ENCODE measurements at regions not wholly inside any gene's neighbourhood (a gene's known extent, or its start where the extent isn't known, plus 50 kb on each side); places are given as distances from the start of the nearest gene placed in this dataset.

- TF ChIP-seq POLR2AphosphoS5 (IDR thresholded peaks at IDR 0.05; ENCODE audit: low read depth, low read length), result no peak
- TF ChIP-seq POLR2A (IDR thresholded peaks at IDR 0.05; ENCODE audit: low read depth, low read length), result no peak
- no peak for TF ChIP-seq TAF1 (IDR thresholded peaks at IDR 0.05; ENCODE audit: low read depth, low read length)
- no peak for TF ChIP-seq SPI1 (IDR thresholded peaks at IDR 0.05; ENCODE audit: low read depth, low read length)
Measured at GRCh38 chr3:145116769-145117168, 1044.2 kb downstream of the PLOD2 start.

Data from GM12891 (cell line).